ENCODE measurements at regions not wholly inside any gene's neighbourhood (a gene's known extent, or its start where the extent isn't known, plus 50 kb on each side); places are given as distances from the start of the nearest gene placed in this dataset.

DNA sequence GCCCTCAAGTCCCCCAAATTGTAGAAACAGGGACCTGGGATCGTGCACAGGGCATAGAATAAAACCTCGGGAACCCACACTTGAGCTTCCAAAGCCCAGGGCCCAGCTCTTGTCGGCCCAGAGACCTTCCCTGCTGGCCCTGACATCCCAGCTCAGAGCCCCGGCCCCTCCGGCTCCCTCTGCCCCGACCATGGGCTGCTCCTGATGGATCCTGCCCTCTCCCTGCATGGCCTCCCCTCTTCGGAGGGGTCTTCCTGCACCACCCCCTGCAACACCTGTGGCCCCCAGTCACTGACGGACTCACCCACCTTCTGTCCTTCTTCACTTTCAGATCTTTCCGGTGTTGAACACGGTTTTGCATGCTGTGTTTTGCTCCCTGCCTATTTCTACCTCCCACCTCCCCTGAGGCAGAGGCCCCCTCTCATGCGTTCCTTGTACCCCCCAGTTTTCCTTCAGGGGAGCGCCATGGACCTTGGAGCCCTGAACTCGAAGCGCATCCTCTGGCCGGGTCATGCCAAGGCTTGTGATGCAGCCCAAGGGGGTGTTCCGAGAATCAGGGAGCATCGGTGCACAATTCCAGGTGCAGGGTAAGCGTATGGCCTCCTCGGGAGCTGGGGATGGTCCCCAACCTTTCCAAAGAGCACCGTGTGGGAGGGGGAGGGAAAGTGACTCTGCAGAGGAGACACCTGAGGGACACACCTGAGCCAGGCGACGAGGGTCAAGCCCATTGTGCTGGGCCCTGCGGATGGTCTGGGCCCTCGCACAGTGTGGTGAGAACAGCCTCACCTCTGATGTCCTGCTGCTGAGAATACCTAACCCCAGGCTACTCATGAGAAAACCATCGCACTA is 666.4 kb downstream of the BRD1 start:
- no peak for TF ChIP-seq POLR2AphosphoS5 (IDR thresholded peaks at IDR 0.05; ENCODE audit: low read depth)
- TF ChIP-seq, protein P1, sequence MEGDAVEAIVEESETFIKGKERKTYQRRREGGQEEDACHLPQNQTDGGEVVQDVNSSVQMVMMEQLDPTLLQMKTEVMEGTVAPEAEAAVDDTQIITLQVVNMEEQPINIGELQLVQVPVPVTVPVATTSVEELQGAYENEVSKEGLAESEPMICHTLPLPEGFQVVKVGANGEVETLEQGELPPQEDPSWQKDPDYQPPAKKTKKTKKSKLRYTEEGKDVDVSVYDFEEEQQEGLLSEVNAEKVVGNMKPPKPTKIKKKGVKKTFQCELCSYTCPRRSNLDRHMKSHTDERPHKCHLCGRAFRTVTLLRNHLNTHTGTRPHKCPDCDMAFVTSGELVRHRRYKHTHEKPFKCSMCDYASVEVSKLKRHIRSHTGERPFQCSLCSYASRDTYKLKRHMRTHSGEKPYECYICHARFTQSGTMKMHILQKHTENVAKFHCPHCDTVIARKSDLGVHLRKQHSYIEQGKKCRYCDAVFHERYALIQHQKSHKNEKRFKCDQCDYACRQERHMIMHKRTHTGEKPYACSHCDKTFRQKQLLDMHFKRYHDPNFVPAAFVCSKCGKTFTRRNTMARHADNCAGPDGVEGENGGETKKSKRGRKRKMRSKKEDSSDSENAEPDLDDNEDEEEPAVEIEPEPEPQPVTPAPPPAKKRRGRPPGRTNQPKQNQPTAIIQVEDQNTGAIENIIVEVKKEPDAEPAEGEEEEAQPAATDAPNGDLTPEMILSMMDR (IDR thresholded peaks at IDR 0.05; ENCODE audit: insufficient read depth, low read length): no peak
- no peak for TF ChIP-seq REST (IDR thresholded peaks at IDR 0.05; ENCODE audit: insufficient replicate concordance, low read depth)
- no peak for TF ChIP-seq GABPA (IDR thresholded peaks at IDR 0.05; ENCODE audit: low read depth)

Data from HL-60 (cell line).